ENCODE measurements at regions not wholly inside any gene's neighbourhood (a gene's known extent, or its start where the extent isn't known, plus 50 kb on each side); places are given as distances from the start of the nearest gene placed in this dataset.
"Not testable (repeated sequence)": the region's sequence is repeated elsewhere in the genome, so short reads cannot be mapped to it uniquely, and the experiment has no call there.

DNA sequence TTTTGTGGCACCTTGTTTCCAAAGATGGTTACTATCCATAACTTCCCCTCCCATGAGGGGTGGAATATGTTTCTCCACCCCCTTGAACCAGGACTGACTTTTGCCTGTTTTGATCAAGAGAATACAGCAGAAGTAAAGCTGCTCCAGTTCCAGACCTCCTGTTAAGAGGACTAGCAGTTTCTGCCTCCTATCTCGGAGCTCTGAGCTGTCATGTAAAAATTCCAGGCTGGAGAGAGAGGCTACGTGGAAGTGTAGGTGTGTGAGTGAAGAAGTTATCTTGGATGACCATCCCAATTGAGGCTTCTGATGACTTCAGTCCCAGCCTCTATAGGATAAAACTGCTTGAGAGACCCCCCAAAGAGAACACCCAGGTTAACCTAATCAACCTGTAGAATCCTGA is 511.7 kb upstream of the IMPG1 start:
- no peak for DNase-seq (ENCODE audit: extremely low read depth, low read depth)
- TF ChIP-seq, protein P1, sequence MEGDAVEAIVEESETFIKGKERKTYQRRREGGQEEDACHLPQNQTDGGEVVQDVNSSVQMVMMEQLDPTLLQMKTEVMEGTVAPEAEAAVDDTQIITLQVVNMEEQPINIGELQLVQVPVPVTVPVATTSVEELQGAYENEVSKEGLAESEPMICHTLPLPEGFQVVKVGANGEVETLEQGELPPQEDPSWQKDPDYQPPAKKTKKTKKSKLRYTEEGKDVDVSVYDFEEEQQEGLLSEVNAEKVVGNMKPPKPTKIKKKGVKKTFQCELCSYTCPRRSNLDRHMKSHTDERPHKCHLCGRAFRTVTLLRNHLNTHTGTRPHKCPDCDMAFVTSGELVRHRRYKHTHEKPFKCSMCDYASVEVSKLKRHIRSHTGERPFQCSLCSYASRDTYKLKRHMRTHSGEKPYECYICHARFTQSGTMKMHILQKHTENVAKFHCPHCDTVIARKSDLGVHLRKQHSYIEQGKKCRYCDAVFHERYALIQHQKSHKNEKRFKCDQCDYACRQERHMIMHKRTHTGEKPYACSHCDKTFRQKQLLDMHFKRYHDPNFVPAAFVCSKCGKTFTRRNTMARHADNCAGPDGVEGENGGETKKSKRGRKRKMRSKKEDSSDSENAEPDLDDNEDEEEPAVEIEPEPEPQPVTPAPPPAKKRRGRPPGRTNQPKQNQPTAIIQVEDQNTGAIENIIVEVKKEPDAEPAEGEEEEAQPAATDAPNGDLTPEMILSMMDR (IDR thresholded peaks at IDR 0.05; ENCODE audit: low read depth, low read length) = no peak

GRCh38 chr6:76578746-76579145 is 506.3 kb upstream of the IMPG1 start:
- TF ChIP-seq, protein P1 (IDR thresholded peaks at IDR 0.05; ENCODE audit: low read depth, low read length) = no peak

GRCh38 chr6:76574746-76575145 is 502.3 kb upstream of the IMPG1 start:
- no peak for DNase-seq (ENCODE audit: extremely low read depth, low read depth)
- TF ChIP-seq, protein P1 (IDR thresholded peaks at IDR 0.05; ENCODE audit: low read depth, low read length) = no peak

More at GRCh38 chr6:76578746-76579145, 506.3 kb upstream of the IMPG1 start:
- DNase-seq (ENCODE audit: extremely low read depth, low read depth) = no peak

DNA sequence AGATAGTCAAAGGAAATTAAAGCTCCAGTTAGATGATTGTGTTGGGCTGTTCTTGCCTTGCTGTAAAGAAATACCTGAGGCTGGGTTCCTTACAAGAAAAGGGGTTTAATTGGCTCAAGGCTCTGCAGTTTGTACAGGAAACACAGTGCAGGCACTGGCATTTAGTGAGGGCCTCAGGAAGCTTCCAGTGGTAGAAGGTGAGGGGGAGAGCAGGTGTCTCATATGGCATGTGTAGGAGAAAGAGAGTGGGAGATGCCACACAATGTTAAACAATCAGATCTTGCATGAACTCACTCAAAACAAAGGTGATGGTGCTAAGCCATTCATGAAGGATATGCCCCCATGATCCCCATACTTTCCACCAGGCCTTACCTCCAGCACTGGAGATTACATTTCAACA is 493.5 kb upstream of the IMPG1 start:
- TF ChIP-seq, protein P1 (IDR thresholded peaks at IDR 0.05; ENCODE audit: low read depth, low read length) = no peak
- DNase-seq (ENCODE audit: extremely low read depth, low read depth) = no peak

DNA sequence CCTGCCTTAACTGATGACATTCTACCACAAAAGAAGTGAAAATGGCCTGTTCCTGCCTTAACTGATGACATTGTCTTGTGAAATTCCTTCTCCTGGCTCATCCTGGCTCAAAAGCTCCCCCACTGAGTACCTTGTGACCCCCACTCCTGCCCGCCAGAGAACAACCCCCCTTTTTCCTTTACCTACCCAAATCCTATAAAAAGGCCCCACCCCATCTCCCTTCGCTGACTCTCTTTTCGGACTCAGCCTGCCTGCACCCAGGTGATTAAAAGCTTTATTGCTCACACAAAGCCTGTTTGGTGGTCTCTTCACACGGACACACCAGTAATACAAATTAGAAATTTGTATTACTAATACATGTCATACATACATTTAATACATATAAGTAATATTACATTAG is 489.9 kb upstream of the IMPG1 start:
- DNase-seq (ENCODE audit: extremely low read depth, low read depth) = not testable (repeated sequence)

DNA sequence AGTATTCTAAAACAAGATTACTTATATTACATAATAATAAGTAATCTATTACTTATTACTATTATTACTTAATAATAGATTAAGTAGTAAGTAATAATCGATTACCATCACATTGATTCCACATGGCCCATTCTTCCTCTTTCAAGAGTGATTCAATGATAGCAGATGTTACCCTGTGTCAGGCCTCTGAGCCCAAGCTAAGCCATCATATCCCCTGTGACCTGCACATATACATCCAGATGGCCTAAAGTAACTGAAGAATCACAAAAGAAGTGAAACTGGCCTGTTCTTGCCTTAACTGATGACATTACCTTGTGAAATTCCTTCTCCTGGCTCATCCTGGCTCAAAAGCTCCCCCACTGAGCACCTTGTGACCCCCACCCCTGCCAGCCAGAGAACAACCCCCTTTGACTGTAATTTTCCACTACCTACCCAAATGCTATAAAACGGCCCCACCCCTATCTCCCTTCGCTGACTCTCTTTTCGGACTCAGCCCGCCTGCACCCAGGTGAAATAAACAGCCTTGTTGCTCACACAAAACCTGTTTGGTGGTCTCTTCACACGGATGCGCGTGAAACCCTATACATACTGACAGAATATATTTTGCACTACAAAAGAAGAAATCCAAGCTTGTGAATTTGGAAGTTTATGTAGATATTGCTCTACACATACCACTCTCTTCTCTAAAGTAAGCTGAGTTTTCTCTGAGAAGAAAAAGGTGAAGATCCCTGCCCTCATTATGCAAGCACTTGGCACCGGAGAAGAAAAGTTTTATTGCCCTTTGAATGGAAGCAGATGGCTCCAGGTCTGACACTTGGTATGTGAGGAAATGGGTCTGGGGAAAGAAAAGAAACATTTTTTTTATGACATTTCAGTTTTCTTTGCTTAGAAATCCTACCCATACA is 488.6 kb upstream of the IMPG1 start:
- not testable (repeated sequence) for DNase-seq (ENCODE audit: extremely low read depth, low read depth)

- no peak for DNase-seq (ENCODE audit: extremely low read depth, low read depth)
- TF ChIP-seq, protein P1 (IDR thresholded peaks at IDR 0.05; ENCODE audit: low read depth, low read length) = no peak
Observed at GRCh38 chr6:76553256-76553655, 480.8 kb upstream of the IMPG1 start.

DNA sequence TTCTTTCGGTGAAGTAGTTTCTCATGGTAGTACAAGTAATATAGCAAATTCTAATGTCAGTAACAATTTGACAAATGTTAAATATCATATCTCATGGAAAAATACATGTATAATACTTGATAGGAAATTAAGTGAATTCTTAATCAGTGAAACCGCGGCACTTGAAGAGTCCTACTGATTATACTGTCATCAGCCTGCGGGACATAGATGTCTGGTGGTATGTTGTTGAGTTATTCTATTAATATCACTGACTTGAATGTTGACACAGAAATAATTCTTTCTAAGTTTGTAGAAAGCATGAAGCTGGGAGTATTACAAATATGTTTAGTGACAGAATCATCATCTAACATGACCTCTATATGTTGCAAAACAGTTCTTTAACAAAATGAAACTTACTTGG is 479.8 kb upstream of the IMPG1 start:
- no peak for DNase-seq (ENCODE audit: extremely low read depth, low read depth)
- TF ChIP-seq, protein P1 (IDR thresholded peaks at IDR 0.05; ENCODE audit: low read depth, low read length) = no peak

Data from AG09319 (cell line).